Stimulated activated CD8-positive, alpha-beta memory T cell treated with anti-CD3 and anti-CD28 coated beads, Interleukin-7, amount 100 ng/mL, for 24 hours (primary cell): ENCODE measurements at regions not wholly inside any gene's neighbourhood (a gene's known extent, or its start where the extent isn't known, plus 50 kb on each side); places are given as distances from the start of the nearest gene placed in this dataset.

Source experiments
- DNase-seq: peaks from one replicate; pipeline ENCODE4 v3.0.0-alpha.2; 2020; ENCODE audit warnings: low read depth

DNA sequence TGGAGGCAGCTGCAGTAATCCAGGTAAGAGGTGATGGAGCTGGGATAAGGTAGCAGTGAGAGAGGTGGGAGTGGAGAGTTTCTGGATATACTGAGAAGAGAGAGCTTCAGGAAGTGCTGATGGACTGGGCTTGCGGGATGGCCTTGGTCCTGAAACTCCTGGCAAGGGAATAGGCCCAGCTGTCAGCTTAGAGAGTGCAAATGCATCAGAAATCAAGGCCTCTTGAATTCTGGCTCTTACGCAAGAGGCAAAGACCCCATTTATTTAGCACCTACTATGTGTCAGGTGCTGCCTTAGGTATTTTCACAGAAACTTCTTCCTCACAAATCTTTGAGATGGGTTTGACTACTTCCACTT is 227.2 kb upstream of the MAP3K1 start:
- DNase-seq, result no peak

DNA sequence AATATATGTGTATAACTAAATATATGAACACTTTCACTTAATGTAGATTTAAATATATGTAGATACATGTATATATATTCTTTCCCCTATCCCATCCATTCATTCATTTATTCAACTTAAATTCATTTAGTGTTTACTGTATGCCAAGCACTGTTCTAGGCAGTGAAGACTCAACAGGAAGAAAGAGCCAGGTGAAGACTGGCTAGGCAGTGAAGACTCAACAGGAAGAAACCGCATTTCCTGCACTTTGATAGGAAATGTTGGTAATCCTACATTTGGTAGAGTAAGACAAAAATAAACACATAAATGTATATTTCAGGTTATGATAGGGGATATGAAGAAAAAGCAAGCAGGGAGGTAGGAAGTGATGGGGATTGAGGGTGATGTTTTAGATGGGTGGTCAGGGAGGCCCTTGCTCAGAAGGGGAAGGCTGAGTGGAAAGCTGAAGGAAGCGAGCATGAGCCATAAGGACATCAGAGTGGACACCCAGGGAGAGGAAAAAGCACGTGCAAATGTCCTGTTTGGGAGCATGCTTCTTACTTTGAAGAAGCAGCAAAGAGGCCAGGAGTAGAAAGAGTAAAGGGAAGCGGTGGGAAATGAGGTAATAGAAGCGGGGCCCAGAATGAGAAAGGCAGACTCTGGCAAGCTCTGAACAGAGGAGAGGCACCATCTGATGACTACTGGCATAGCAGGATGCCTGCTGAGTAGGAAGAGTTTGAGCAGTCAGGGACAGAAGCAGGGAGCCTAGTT is 227.8 kb upstream of the MAP3K1 start:
- DNase-seq, result no peak

DNA sequence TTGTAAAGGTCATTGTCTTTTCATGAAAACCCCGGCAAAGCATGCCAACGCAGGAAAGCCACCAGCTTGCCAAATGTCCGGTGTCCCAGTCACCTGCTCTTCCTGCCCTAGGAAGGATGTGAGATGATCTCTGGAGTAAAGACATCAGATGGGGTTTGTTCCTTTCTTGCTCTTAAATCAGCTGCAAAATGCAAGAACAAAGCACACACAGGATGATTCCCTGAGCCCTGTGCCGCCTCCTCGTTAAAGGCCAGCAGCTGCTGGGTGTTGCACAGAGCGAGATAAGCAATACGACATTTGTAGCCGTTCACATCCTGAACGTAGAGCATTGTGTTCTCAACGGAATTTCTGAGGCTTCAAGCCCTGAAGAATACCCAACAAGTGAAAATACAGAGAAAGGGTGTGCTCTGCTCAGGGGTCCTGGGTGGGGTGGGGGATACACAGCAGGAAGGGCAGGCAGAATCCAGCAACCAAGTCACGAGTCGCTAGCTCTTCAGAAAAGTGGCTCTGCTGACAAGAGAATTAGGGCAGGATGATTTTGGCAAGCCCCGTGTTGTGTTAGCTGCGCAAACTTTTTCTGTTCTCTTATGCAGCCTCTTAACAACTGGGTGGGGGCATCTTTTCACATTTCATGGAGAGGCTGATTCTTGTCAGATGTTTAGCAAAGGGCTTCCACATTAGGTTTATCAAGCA is 229.2 kb upstream of the MAP3K1 start:
- no peak for DNase-seq

DNA sequence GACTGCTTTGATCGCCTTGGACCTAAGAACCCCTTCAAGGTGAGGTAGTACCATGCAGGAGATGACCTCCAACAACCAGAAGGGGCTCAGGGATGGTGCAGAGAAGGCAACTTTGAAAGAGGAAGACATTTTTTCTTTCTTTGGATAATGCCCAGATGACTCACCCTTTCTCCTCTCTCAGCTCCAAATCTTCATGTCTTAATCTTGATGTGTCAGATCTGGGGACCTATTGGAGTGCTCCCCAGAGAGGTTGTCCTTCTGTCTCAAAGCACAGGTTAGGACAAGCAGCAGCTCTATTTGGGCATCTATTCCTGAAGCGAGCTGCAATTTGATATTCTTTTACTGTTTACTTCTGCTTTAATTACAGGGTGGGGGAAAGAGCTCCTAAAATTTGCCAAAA is 229.9 kb upstream of the MAP3K1 start:
- DNase-seq, result no peak

DNA sequence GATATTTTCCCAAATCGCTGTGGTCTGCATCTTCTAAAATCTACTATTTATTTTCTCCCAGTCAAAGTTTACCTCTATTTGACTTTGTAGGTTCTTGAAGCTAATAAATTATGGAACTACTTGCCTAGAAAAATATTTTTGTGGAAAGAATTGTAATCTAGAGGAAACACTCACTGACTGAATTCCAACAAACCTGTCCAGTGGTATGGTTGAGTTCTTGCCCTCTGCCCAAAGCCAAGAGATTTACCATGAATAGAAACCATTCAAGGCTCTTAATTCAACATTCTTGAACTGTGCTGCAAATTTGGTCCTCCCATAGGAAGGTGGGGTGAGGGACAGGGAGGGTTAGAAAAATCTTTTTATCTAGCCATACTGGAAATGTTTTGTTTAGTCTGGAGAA is 233.9 kb upstream of the MAP3K1 start:
- DNase-seq, result no peak

GRCh38 chr5:56580864-56581263 is 234.5 kb upstream of the MAP3K1 start:
- no peak for DNase-seq

- no peak for DNase-seq
These were observed 239.5 kb upstream of the MAP3K1 start for GRCh38 chr5:56575821-56576220.

DNA sequence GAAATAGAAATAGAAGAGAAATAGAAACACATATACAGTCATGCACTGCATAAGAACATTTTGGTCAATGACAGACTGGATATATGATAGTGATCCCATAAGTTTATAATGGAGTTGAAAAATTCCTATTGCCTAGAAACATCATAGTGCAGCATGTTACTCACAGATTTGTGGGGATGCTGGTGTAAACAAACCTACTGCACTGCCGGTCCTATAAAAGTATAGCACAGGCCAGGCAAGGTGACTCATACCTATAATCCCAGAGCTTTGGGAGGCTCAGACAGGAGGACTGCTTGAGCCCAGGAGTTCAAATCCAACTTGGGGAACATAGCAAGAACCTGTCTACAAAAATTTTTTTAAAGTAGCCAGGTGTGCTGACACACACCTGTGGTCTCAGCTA is 240.6 kb upstream of the MAP3K1 start:
- no peak for DNase-seq

DNA sequence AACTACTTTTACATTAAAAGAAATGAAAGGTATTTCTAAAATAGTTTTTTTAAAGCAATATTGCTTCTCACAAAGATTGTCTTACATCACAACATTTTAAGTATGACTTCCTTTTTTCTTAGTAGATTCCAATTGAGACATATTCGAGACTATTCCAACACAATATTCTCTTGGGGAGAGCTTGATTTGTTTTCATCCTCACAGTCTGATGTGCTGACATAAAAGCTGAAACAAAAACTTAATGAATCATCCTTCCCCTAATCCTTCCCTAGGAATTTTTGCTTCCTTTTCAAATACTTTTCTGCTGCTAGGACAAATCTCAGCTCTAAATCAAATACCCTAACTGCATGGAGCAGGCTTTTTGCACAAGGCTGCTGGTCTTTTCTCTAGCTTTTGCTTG is 245.8 kb upstream of the MAP3K1 start:
- no peak for DNase-seq

DNA sequence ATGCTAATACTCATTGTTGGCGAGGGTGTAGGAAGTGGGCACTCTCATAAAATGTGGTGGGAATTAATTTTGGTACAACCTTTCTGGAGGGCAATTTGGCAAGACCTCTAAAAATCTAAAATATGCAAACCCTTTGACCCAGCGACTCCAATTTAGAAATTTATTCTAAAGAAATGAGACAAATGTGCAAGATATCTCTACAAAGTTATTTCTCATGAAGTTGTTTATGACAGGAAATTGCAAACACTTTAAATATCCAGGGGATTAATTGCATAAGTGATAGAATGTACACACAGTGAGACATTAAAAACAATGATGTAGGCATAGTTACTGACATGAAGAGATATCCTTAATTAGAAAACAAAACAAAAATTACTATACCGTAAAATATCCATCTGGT is 246.3 kb upstream of the MAP3K1 start:
- DNase-seq, result no peak

- no peak for DNase-seq
These were observed 248.1 kb upstream of the MAP3K1 start for GRCh38 chr5:56567278-56567677.

DNA sequence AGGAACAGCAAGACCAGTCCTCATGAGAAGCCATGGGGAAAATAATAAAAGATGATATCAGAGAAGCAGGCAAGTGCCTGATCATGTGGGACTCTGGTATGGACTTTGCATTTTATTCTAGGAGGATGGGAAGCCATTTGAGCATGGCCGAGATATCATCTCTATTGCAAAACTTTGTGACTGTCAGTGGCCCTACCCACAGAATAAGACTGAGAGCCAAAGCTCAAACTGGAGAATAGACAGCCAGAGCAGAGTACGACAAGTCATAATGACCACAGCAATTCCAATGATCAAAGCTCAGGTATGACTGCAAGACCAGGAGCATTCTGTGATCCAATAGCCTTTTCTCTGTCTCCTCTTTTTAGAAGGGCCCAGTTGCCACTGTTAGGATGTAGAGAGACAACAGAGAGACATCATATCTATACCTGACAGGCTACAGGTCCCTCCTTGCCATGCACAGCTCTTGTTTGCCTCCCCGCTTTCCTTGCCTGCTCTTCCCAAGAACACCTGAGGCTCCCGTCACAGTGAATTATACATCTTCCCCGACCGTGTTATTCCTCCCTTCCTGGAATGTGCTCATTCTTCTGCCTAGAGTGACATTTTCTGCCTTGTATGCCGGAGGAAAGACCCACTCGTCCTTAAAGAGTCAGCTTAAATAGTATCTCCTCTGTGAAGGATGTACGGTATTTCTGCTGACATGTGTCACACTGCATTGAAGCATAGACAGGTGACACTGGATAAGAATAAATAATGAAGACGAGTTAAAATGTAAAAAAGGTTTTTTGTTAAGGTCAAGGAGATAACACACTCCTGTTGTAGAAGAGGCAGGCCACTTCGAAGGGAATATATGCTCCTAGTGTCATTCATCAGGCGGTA is 248.7 kb upstream of the MAP3K1 start:
- DNase-seq, result no peak

- DNase-seq, result no peak
These were observed 249.7 kb upstream of the MAP3K1 start for GRCh38 chr5:56565644-56566043.

DNA sequence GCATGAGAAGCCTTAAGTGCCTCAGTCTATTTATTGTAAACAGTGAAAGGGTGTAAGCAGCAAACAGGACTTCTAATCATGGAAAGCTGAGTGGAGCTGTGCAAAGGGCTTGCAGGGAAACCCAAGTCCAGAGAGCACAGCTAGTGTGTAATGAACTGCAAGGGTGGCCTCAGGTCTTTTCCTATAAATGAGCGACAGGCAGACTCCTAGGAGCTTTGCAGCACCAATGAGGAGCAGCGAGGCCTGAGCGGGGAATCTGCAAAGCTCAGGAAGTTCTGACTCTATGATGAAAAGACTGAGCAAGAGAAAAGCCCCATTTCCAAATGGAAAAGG is 250.1 kb upstream of the MAP3K1 start:
- no peak for DNase-seq

DNA sequence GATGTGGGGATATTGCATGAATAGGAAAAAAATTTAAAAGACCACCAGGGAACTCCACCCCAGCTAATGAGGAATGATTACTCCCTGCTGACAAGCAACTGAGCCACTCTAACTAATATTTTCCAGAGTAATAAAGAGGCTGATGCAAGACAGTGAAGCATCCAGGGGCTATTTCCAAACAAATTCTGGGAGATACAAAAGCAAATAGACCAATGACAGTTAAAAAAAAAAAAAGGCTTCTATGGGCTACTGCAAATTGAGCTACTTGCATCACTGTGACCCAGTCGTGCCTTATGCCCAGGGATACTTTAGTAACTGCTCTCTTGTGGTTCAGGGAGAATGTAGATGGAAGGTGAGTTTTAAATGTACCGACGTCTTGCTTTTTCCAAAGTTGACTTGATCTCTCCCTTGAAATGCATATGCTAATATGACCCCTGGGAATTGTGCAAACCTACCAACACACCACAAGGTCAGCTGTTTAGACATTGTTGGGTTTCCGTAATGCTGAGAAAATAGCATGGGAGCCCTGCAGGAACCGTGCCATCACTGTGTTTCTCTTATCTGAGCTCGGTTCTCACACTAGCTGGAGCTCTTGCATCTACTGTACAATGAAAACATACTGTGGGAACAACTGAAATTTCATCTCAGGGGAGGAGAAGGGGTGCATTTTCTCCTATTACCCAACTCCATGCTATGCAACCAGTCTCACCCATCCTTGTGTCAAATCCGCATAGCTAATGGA is 250.6 kb upstream of the MAP3K1 start:
- DNase-seq, result no peak

- DNase-seq, result no peak
These were observed 253.9 kb upstream of the MAP3K1 start for GRCh38 chr5:56561455-56561854.

- no peak for DNase-seq
These were observed 257.1 kb upstream of the MAP3K1 start for GRCh38 chr5:56558131-56558745.

GRCh38 chr5:56557198-56557597 is 258.2 kb upstream of the MAP3K1 start:
- DNase-seq, result no peak

- no peak for DNase-seq
These were observed 262.6 kb upstream of the MAP3K1 start for GRCh38 chr5:56552612-56553268.

DNA sequence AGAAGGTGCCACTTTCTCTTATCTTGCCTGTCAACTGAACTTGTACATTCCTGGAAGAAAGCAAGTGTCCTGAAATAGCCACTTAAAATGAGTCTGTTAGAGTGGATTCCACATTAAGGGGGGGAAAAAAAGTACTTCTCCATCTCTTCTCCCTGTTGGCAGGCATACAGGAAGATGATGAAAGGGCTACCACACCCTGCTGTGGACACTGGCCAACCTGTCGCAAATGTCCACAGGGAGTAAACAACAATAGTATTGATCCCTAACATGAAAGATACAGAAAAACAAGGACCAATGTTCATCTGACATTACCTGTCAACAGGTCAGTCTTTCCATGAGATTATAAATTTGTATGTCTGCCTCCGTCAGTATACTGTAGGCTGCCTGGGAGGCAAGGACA is 265.1 kb upstream of the MAP3K1 start:
- DNase-seq, result no peak

DNA sequence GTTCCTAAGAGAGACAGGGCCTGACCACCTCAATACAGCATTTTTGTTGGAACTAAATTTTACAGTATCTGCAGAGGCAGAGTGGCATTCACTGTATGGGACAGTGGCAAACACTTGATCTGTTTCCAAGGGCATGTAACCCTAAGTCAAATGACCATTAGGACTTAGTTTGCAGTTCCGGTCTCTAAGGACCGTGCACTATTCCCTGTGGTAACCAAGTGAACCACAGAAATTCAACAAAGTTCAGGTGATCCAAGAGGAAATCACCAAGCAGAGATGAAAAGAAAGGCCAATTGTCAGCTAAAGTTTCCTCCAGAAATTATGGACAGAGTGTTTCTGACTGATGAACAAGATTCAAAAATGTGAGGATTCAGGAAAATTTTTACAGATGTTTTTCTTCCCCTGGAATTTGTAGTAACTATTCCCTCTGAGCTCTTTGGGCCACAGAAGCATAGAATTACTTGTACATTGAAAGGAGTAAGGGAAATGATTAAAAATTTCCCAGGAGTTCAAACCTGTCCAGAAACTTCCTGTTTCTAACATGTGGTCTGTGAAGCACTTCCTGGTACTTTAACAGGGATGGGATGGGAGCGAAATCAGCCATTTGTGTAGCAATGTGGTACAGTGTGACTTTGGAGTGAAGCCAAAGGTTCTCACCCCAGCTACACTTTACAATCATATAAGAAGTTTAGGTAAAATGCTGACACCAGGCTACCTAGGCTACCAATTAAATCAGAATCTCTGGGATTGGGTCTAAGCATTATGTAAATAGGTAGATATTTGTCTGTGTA is 266.1 kb upstream of the MAP3K1 start:
- DNase-seq, result no peak
